GM12865 (cell line): ENCODE measurements at regions not wholly inside any gene's neighbourhood (a gene's known extent, or its start where the extent isn't known, plus 50 kb on each side); places are given as distances from the start of the nearest gene placed in this dataset.

Source experiments
- DNase-seq: peaks from one replicate; pipeline ENCODE4 v3.0.0; 2010; ENCODE audit warnings: low read depth
- H3K4me3 ChIP-seq: 2 replicates; pipeline ENCODE4 v1.5.1; 2011; ENCODE audit warnings: mild to moderate bottlenecking, low read depth, low read length, control low read depth
- TF ChIP-seq, protein P1 (sequence below): IDR thresholded peaks from 2 replicates; pipeline ENCODE4 v1.5.1; 2011; ENCODE audit warnings: low read length, control low read depth, low read depth, inconsistent platforms; ENCODE audit not compliant: insufficient read depth; ENCODE audit errors: missing control alignments

DNA sequence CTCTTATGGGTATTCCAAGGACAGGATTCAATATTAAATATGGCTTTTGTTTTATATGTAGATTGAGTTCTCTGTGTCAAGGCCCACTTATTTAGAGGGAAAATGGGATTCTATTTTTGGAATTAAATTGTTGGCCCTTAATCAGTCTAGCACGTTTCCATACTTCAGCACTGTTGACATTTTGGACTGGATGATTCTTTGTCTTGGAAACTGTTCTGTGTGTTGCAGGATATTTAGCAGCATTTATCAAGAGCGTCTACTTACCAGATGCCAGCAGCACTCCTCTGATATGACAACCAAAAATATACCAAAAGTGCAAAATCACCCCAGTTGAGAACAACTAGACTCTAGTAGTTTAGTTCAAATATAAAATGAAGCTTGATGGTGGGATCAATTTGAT, 1027.0 kb upstream of the COX7C start:
- TF ChIP-seq, protein P1, sequence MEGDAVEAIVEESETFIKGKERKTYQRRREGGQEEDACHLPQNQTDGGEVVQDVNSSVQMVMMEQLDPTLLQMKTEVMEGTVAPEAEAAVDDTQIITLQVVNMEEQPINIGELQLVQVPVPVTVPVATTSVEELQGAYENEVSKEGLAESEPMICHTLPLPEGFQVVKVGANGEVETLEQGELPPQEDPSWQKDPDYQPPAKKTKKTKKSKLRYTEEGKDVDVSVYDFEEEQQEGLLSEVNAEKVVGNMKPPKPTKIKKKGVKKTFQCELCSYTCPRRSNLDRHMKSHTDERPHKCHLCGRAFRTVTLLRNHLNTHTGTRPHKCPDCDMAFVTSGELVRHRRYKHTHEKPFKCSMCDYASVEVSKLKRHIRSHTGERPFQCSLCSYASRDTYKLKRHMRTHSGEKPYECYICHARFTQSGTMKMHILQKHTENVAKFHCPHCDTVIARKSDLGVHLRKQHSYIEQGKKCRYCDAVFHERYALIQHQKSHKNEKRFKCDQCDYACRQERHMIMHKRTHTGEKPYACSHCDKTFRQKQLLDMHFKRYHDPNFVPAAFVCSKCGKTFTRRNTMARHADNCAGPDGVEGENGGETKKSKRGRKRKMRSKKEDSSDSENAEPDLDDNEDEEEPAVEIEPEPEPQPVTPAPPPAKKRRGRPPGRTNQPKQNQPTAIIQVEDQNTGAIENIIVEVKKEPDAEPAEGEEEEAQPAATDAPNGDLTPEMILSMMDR, result no peak

GRCh38 chr5:85591311-85591710, 1026.4 kb upstream of the COX7C start:
- no peak for DNase-seq
- H3K4me3 ChIP-seq, result no peak overlapping the region
- TF ChIP-seq, protein P1, result no peak

More for the DNA sequence above, 1027.0 kb upstream of the COX7C start:
- DNase-seq, result no peak
- H3K4me3 ChIP-seq, result no peak overlapping the region

DNA sequence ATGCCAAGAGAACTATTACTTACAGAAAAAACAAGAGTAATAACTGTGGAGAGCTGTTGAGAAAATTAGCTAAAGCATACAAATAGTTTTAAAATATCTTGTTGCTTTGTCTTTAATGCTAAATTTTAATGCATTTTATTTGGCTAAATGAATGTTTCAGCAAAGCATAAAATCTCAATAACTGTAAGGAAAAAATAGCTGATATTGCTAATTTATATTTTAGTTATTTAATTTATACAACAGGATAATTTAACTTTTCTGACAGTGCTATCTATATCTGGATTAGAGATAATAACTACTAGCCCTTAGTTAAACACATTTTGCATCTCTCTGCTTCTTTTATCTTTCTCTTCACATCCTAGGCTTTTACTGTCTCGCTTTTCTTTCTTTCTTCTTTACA, 1014.9 kb upstream of the COX7C start:
- no peak for DNase-seq
- TF ChIP-seq, protein P1, result no peak
- no peak overlapping the region for H3K4me3 ChIP-seq

GRCh38 chr5:85604378-85604777, 1013.4 kb upstream of the COX7C start:
- H3K4me3 ChIP-seq, result no peak overlapping the region
- TF ChIP-seq, protein P1, result no peak
- DNase-seq, result no peak

GRCh38 chr5:85604786-85605185, 1013.0 kb upstream of the COX7C start:
- TF ChIP-seq, protein P1, result no peak
- H3K4me3 ChIP-seq, result no peak overlapping the region

GRCh38 chr5:85605381-85605780, 1012.4 kb upstream of the COX7C start:
- H3K4me3 ChIP-seq, result no peak overlapping the region
- no peak for DNase-seq
- TF ChIP-seq, protein P1, result no peak

More at GRCh38 chr5:85604786-85605185, 1013.0 kb upstream of the COX7C start:
- no peak for DNase-seq

DNA sequence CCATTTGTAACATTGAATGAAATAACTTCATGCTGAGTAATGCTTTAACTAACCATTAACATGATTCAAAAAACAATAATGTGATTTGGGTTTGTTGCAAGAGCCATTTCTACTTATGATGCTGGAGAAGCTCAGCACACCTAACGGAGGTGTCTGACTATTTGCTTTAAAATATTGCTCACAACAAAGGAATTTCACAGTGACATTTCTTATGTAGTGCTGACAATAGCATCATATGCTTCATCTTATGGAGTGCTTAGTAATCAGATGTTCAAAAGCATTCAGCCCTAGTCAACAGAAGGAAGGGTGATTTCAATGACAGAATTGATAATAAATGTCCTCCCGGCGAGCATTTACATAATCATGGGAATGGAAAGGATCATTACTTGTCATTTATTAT, 1003.3 kb upstream of the COX7C start:
- DNase-seq, result no peak
- TF ChIP-seq, protein P1, result no peak
- no peak overlapping the region for H3K4me3 ChIP-seq
